Left hindlimb (tissue), 1 donor: ENCODE measurements at regions not wholly inside any gene's neighbourhood (a gene's known extent, or its start where the extent isn't known, plus 50 kb on each side); places are given as distances from the start of the nearest gene placed in this dataset.

Experiments used
- DNase-seq: peaks from one replicate; pipeline ENCODE4 v3.0.0-alpha.2; 2018

DNA sequence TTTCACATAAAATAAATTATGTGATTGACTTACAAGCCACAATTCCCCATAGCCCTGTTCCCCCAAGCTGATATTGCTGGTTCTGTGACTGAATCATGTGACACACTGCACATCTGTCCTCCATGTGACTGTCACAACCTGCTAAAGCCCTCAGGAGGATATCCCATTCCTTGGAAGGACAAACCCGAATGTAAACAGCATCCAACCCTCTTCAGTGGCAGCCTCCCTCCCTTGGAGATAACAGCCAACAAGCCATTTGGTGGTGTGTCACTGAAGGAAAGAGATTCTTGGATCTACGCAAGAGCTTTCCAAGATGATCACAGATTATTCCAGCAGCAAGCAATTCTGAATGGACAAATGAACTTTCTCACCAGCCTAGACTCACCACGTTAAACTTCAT lies 153.9 kb upstream of the TIAM1 start:
- DNase-seq: no peak

DNA sequence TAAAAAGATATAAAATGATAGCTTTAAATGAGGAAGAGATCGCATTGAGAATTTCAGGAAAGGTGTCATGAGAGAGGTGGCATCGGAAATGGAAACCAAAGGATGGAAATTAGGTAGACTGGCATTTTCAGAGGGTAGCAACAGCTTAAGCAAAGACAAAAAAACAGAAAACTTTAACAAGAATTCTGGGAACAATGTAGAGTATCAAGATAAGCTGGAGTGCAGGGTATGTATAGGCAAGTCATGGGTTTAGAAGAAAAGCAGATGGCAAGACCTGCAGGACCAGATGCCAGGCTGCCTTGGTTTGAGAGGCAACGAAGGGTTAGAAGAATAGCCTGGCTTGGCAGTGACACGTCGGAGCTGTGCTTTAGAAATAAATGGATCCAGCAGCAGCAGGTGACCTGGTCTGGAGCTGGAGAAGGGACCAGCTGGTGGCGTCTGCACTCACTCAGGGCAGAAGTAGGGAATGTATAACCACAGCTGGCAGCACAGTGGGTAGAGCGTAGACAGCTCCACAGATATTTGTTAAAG lies 149.4 kb upstream of the TIAM1 start:
- DNase-seq: no peak

DNA sequence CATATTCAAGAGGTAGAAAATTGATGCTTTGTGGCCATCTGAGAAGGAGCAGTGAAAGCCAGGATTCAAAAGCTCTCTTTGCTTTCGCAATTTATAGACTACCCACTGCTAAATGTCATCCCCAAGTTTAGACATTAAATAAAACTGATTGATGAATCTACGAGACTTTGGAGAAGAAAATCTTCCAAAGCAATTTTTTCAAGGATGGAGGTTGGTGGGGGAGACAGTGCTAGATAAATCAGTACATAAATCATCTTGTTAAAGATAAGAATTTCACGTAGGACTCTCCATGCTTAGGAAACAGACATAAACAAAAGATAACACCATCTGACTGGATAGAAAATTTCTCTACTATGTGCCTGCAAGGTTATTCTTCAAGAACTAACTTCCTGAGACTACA lies 147.6 kb upstream of the TIAM1 start:
- no peak for DNase-seq

DNA sequence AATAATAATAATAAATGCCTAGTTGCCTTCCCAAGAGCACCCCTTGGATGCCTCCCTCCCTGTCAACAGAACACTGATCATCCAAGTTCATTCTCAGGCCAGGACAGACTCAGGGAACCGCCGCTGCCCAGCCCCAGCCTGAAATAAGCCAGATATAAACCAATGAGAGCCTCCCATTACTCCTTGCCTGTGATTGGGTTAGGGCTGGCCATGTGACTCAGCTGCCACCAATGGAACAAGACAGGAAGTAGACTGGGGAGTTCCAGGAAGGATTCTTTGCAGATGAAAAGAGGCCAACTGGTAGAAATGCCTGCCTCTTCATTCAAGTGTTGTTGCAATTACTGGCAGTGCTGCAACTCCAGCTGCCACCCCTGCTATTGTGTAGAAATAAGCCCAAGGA lies 146.4 kb upstream of the TIAM1 start:
- DNase-seq: no peak

DNA sequence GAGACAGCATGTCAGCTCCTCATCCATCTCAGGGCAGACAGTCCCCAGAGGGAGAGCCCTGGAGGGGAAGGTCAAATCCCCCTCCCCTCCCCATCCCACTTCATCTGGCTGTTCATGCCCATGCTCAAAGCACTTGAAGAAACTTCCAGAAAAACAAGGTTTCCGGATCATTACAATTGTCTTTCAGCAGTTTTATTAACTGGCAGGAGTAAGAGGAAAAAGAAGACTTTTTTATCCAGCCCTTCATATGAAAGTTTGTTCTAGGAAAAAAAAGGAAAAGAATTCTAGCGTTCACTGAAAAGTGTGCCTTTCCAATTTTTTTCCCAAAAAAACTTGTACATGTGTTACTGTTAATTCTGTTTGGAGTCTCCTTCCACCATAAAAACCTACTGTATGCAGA lies 145.7 kb upstream of the TIAM1 start:
- no peak for DNase-seq

DNA sequence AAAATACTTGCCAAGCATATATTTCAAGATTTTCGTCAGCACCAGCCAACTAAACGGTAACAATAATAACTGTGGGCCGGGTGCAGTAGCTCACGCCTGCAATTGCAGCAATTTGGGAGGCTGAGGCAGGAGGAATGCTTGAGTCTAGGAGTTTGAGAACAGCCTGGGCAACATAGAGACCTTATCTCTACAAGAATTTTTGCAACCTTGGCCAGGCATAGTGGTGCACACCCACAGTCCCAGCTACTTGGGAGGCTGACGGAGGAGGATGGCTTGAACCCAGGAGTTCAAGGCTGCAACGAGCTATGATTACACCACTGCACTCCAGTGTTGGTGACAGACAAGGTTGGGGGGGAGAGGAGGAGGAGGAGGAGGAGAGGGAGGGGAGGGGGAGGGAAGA lies 145.0 kb upstream of the TIAM1 start:
- DNase-seq: no peak

DNA sequence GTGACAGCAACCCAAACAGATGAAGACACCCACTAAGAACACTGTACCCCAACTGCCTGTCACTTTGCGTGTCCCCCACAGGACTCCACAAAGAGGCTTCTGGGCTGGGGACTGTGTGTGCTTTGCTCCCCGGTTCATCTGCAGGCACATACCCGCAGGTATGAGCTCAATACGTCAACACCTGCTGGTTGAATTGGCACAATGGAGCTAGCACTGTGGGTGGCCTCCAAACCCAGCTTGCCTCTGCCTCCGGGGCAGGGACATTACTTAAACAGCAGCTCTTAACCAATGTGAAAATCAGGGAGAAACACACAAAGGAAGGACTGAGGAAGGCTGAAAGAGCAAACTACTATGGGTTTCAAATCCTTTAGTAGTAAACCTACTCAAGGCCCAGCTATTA lies 140.2 kb upstream of the TIAM1 start:
- no peak for DNase-seq

DNA sequence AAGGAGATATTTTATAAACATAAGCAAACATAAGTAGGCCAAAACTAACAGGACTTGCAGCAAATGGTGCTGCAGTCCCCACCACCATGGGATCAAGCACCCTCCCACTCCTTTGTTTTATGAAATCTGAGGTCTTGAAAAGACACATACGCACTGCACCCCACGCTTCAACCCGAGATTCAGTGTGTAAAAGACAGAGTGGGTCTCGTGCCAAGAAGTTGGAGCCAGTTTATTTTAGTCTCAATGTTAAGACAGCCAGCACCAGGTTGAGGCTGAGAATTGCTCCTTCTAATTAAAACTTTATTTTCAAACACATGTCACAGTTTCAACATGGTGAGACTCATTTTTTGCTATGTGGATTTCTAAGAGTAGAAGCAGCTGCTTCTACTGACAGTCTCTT lies 139.1 kb upstream of the TIAM1 start:
- DNase-seq: no peak

DNA sequence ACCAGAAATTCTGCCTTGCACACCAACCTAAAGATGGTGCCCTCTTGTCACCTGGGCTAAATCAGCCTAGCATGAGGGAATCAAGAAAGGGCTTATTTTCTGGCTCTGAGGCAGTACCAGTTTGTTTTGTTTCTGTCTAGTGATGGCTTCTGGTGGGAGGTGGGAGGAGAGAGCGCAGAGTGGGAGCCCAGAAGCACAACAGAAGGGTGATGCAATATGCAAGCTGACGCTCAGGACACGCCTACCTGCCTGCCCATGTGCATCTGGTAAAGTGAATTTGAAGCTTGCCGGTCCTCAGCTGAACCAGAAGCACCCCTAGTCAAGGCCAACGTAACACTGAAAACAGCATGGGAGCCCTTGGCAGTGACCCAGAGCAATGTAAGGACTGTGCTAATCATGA lies 138.4 kb upstream of the TIAM1 start:
- DNase-seq: no peak

DNA sequence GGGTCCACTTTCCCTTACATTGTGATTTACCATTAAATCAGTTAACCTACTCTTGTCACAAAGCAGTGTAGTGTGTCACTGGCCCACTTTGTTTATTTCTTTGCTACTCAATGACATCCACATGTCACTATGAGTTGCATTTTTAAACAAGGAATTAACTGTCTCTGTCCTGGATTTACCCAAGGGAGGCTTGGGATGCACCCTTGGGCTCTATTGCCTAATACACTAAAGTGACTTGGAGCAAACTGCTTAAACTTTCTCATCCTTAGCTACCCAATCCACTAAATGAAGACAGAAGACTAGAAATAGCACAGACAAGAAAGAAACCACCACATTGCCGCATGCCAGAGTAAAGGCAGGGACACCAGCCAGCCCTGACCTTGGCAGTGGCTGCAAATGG lies 136.2 kb upstream of the TIAM1 start:
- DNase-seq: no peak

DNA sequence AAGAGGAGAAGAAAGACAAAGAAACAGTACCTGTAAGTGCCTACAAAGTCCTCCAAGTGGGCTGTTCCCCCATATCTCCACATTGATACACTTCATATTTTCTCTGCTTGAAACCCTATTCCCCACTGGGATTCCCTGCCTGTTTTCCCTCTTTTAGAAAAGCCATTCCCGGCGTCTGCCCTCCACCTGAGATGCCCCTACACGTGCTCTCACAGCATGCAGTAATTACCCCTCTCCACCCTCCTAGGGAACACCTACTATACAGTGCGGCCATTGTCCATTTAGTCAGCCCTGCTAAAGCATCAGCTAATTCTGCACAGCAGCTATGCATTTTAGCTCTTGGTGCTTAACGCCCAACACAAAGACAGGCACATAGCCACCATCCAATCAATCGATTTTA lies 135.7 kb upstream of the TIAM1 start:
- no peak for DNase-seq

DNA sequence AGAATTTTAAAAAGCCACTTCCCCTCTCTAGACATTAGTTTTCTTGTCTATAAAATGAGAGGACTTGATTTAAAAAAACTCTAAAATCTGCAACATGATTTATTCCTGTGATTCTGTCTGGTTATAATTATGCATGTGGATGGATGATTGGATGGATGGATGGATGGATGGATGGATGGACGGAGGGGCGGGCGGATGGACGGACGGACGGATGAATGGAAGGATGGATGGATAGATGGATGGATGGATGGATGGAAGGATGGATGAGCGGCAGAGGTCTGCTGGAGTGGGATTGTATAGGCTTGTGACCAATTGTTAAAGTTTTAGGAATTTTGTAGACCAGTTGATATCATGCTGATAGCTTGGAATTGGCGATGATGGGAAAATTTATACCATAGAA lies 135.2 kb upstream of the TIAM1 start:
- DNase-seq: no peak

DNA sequence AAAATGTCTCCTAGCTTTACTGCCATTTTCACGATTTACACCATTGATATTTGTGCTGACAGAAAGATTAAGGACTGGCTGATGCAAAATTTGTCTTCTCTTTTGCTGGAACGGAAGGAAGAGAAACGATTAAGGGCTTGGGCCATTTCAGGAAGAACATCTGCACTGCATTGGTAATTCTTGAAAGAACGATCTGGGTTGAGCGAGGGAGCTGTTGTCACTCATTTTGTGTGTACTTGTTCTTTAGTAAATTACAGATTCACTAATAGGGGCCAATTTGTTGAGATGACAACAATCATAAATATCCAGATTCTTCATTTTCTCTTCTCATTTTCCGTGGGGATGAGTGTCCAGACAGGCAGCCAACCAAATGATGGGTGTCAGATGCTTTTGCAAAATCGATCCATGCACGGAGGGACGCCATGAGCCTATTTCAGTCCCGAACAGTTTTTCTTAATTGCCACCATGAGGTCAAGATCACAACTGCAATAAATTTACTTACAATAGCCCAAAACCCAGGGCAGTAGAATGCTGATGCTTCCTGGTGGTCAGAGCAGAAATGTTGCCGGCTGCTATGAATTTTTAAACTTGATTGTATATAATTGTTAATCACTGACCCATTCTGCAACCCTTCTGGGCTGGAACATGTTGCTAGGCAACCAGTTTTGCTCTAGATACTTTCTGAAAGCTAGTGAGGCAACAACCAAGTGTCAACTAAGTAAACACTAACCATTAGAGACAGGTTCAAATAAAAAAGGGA lies 132.4 kb upstream of the TIAM1 start:
- DNase-seq: no peak

DNA sequence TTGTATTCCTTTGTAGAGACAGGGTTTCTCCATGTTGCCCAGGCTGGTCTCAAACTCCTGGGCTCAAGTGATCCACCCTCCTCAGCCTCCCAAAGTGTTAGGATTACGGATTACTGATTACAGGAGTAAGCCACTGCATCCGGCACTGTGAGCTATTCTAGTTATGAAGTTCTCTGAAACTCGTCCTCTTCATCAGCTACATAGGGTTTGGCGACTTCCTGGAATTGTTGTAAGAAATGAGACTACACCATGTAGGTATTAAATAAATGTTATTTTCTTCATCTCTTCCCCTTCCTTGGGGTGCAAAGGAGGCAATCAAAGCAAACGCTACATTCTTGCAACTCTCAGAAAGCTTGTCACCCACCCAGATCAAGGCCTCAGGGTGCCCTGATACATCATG lies 131.2 kb upstream of the TIAM1 start:
- no peak for DNase-seq

DNA sequence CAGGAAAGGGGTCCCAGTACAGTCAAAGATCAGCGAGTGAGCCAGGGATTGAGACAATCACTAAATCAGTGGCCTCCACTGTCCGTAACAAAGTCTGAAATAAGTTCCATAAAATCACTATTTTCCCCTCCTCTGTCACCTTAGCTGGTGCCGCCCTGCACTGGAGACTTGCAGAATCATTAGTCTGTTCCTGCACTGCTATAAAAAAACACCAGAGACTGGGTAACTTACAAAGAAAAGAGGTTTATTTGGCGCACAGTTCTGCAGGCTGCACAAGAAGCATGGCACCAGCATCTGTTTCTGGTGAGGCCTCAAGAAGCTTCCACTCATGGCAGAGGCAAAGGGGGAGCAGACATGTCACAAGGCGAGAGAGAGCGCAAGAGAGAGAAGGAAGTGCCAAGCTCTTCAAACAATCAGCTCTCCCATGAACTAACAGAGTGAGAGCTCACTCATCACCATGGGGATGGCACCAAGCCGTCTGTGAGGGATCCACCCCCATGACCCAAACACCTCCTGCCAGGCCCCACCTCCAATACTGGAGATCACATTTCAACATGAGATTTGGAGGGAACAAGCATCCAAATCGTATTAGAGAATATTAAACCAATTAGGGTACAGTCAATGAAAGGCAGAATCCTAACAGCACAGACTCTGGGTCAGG lies 129.8 kb upstream of the TIAM1 start:
- no peak for DNase-seq

DNA sequence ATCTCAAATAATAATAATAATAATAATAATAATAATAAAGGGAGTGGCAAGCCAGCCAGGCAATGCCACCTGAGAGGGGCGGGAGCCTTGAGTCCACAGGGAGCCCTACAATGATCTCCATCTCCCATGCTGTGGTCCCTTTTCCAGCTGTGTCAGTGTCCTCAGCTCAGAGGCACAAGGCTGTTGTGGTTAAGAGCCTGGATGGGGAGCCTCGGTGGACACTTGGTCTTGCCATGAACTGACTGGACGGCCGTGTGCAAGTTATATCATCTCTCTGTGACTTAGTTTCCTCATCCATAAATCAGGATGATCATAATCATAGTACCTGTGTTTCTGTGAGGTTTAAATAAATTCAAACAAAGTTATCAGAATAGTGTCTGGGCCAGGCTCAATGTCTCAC lies 127.8 kb upstream of the TIAM1 start:
- no peak for DNase-seq

DNA sequence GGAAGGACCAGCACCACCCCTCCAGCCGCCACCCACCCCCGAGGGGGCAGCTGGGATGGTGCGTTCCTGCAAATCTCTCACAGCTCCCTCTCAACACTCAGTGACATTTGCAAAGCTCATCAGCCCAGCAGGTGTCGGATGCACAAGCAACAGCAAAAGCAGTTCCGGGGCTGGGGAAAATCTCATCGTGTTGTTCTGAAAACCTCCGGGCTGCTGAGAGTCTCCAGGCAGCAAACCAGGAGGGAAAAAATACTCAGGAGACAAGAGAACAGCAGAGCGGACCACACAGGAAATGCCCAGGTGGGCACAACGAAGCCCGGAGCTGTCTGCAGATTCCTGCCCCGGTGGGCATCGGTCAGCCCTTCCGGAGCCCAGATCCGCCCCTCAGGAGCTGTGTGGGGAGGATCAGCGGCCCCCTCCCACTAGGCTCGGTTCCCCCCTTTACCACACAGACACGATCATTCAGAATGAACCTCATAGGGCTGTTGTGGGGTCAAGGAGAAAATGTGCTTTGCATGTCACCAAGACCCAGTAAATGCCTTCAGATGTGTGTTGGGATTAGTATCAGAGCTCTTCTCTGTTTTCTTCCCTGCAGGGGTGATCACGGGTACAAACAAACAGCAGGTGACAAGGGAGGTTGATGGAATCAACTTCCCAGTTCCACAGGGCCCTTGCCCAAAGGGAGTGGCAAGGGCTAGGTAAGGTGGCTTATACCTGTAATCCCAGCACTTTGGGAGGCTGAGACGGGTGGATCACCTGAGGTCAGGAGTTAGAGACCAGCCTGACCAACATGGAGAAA lies 127.0 kb upstream of the TIAM1 start:
- DNase-seq: no peak

DNA sequence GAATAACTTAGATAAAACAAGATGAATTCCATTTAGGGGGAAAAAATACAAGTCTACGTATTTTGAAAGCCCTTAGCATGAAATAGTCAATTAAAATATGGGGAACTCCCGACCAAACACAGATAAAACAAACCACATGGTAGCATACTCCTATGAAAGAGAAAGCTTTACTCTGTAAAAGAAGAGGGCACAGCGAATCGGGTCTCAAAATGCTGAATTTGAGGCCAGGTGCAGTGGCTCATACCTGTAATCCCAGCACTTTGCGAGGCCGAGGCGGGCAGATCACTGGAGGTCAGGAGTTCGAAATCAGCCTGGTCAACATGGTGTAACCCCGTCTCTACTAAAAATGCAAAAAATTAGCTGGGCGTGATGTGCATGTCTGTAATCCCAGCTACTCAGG lies 116.9 kb upstream of the TIAM1 start:
- no peak for DNase-seq

DNA sequence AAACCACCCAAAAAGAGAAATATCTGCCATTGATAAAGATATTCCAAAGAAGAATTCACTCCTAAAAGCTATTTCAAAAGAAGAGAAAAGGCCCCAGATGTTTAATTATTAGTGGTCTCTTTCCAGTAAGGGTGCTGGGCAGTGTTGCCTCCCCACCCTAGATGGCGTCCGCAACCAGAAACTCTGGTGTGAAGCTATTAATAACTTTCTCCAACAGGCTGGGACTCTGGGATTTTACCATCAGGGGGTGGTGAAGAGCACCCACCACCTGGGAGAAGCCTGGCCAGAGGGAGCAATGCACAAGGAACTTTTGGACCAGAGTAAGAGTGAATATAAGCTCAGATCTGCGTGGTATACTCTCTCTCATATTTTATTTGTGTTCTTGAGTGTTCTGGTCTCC lies 115.4 kb upstream of the TIAM1 start:
- DNase-seq: no peak

DNA sequence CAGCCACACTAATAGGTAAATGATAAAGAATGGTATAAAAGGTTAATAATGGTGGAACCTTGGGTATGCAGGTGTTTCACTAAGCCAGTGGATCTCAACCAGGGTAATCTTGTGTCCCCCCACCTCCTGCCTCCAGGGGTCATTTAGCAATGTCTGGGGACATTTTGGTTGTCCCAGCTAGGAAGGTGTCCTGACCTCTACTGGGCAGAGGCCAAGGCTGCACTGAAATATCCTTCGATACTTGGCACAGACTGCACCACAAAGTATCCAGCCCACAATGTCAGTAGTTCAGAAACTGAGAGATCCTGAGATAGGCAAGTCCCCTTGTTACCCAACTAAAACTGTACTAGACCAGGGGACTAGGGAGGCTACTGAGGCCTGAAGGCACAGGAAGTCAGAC lies 113.6 kb upstream of the TIAM1 start:
- no peak for DNase-seq

DNA sequence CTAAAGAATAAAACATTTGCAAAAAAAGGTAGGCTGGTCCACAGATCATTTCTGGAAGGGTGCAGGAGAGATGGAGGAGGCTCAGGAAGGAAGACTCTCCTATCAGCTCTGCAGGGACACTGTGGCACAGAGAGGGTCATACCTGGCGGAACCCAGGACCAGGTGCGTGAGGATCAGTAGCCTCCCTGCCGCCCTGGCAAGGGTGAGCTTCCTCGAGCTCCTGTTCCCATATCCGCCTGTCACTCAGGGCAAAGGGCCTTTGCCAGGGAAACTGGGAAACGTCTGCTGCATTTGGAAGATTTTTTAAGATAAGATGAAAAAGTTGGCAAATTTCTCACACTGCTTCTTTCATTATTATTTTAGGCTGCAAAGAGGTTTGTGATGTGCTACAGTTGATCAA lies 112.1 kb upstream of the TIAM1 start:
- DNase-seq: no peak

DNA sequence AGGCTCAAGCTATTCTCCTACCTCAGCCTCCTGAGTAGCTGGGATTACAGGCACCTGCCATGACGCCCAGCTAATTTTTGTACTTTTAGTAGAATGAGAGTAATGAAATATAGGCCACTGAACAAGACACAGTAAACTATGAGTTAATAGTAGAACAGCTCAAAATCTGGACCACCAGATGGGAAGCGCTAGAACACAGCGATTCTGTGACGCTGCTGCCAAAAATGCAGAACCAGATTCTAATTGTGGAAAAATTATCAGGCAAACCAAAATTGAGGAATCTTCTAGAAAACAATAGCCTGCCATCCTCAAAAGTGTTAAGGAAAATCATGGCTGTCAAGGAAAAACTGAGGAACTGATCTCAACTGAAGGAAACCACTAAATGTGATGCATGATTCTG lies 111.4 kb upstream of the TIAM1 start:
- no peak for DNase-seq

DNA sequence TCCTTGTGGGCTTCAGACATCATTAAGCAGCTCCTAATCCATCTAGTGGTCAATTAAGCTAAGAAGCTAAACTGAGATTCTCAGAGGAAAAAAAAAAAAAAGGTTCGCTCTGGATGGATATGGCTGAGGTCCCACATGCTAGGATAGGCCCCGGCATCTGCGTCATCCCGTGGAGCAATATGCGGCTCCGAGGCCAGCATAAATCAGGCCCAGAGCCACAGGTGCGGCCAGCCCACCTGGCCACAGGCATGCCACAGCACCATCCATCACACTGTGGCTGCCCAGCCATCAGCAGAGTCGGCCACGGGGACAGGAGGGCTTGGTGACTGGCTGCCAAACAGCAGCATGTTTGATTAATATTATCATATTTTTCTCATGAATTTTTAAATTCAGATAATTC lies 106.9 kb upstream of the TIAM1 start:
- DNase-seq: no peak
